Naive thymus-derived CD4-positive, alpha-beta T cell (primary cell): ENCODE measurements at regions not wholly inside any gene's neighbourhood (a gene's known extent, or its start where the extent isn't known, plus 50 kb on each side); places are given as distances from the start of the nearest gene placed in this dataset.

Experiments
- ATAC-seq: fragments of 150-1000 bp; cut with Tn5 transposase; 2 replicates; pipeline ENCODE4 v1.10.0; 2021; ENCODE audit warnings: mild to moderate bottlenecking, moderate library complexity
- CTCF ChIA-PET: fragments of 350-600 bp; sonication (Branson Sonifier 250); formaldehyde crosslinking; loops from one replicate; lab custom pipeline; 2021; ENCODE audit warnings: antibody characterized with exemption; lab: Charles Lee
- POLR2A ChIA-PET: fragments of 350-600 bp; sonication (Branson Sonifier 250); formaldehyde crosslinking; loops from one replicate; lab custom pipeline; 2021; ENCODE audit warnings: antibody characterized with exemption, inconsistent platforms; lab: Charles Lee
- DNase-seq, 9 donors: peaks; one replicate each; pipeline versions ENCODE4 v3.0.0 to v3.0.0-alpha.2; 2020 to 2022; ENCODE audit warnings: mixed read lengths in 1 of 9
- H3K27ac ChIP-seq: one replicate; pipeline ENCODE4 v1.7.0; 2013; ENCODE audit warnings: mild to moderate bottlenecking, low read depth, low read length, moderate library complexity
- H3K27me3 ChIP-seq, 2 donors: one replicate each; pipeline ENCODE4 v1.7.0; 2013; ENCODE audit warnings: low read length in 2 of 2, mild to moderate bottlenecking in 2 of 2, moderate library complexity in 2 of 2; ENCODE audit not compliant: control insufficient read depth in 2 of 2, insufficient read depth in 2 of 2
- H3K36me3 ChIP-seq, 3 experiments: 1 replicate in 2 of 3; 2 replicates in 1 of 3; pipeline ENCODE4 v1.7.0; 2013; ENCODE audit warnings: low read length in 3 of 3, mild to moderate bottlenecking in 3 of 3, moderate library complexity in 1 of 3; ENCODE audit not compliant: insufficient read depth in 3 of 3, control insufficient read depth in 2 of 3
- H3K4me1 ChIP-seq, 2 donors: one replicate each; pipeline ENCODE4 v1.7.0; 2013; ENCODE audit warnings: low read length in 2 of 2, mild to moderate bottlenecking in 2 of 2, moderate library complexity in 1 of 2; ENCODE audit not compliant: control insufficient read depth in 2 of 2, insufficient read depth in 2 of 2
- H3K4me3 ChIP-seq: 2 replicates; pipeline ENCODE4 v1.7.0; 2013; ENCODE audit warnings: mild to moderate bottlenecking, low read length
- H3K9me3 ChIP-seq, 3 experiments: 1 replicate in 2 of 3; 2 replicates in 1 of 3; pipeline ENCODE4 v1.7.0; 2013; ENCODE audit warnings: low read length in 3 of 3; ENCODE audit not compliant: control insufficient read depth in 2 of 3
- H3K27ac Mint-ChIP-seq, 9 donors: one replicate each; pipeline ENCODE4 v1.8.0; 2020 to 2022; ENCODE audit warnings: mixed read lengths in 9 of 9, mild to moderate bottlenecking in 8 of 9, moderate library complexity in 5 of 9, inconsistent platforms in 2 of 9
- H3K27me3 Mint-ChIP-seq, 5 donors: one replicate each; pipeline ENCODE4 v1.8.0; 2021 to 2022; ENCODE audit warnings: mixed read lengths in 5 of 5, mild to moderate bottlenecking in 1 of 5
- H3K36me3 Mint-ChIP-seq, 5 donors: one replicate each; pipeline ENCODE4 v1.8.0; 2020 to 2022; ENCODE audit warnings: mixed read lengths in 5 of 5, mild to moderate bottlenecking in 3 of 5, inconsistent platforms in 1 of 5
- H3K4me1 Mint-ChIP-seq, 7 donors: one replicate each; pipeline ENCODE4 v1.8.0; 2020 to 2022; ENCODE audit warnings: mixed read lengths in 7 of 7, mild to moderate bottlenecking in 3 of 7, inconsistent platforms in 1 of 7
- H3K4me3 Mint-ChIP-seq, 10 donors: one replicate each; pipeline ENCODE4 v1.8.0; 2020 to 2022; ENCODE audit warnings: mild to moderate bottlenecking in 10 of 10, mixed read lengths in 10 of 10, moderate library complexity in 6 of 10, inconsistent platforms in 2 of 10
- H3K9me3 Mint-ChIP-seq, 11 donors: one replicate each; pipeline ENCODE4 v1.8.0; 2020 to 2022; ENCODE audit warnings: mixed read lengths in 11 of 11, mild to moderate bottlenecking in 4 of 11, inconsistent platforms in 1 of 11, moderate library complexity in 1 of 11
- intact Hi-C, 2 donors: fragments of 100-400 bp; cut with micrococcal nuclease; formaldehyde crosslinking; loops; one replicate each; pipeline ENCODE4 v1.15.1; 2023

- Mint-ChIP-seq H3K36me3 (no peaks in the 10 kb centered on the region), H3K9me3 (peaks cover 0 to under 1% (median 0%) of the 10 kb centered on the region in 11 donors), H3K27ac (no peak overlapping the region), H3K4me3 (no peak overlapping the region), H3K4me1 (no peaks in the 10 kb centered on the region), H3K27me3 (peaks cover 0 to 5% (median 0%) of the 10 kb centered on the region in 5 donors)
- DNase-seq (no peak), ATAC-seq (no peak)
- Histone ChIP-seq H3K27ac (no peak overlapping the region), H3K4me1 (no peaks in the 10 kb centered on the region), H3K36me3 (no peaks in the 10 kb centered on the region), H3K9me3 (no peaks in the 10 kb centered on the region), H3K4me3 (no peak overlapping the region), H3K27me3 (no peaks in the 10 kb centered on the region)
- ChIA-PET POLR2A (no interaction called here), CTCF (no interaction called here)
- intact Hi-C loops: no loop called here
Measured at GRCh38 chr6:104229057-104229456, 630.7 kb downstream of the HACE1 start.

DNA sequence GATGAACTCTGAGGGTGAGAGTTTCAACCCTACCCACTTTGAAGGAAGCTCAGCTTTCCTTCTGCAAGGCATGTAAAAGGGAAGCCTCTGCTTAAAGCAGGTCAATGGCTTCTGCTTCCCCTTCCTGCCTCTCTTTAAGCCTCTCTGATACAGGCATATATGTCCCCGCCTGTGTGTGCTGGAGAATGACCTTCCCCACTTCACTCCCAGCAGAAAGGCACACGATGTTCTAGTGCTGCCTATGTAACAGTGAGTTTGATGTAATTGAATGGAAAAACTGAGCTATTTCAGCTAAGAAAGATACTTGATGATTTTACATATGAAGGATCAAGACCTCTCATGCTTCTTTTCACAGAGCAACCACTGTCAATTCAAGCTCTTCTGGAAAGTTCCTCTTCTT lies 632.2 kb downstream of the HACE1 start:
- H3K4me1 Mint-ChIP-seq: no peaks in the 10 kb centered on the region
- H3K27me3 Mint-ChIP-seq: peaks cover 0 to 5% (median 0%) of the 10 kb centered on the region in 5 donors
- H3K36me3 Mint-ChIP-seq: no peaks in the 10 kb centered on the region
- Histone ChIP-seq H3K36me3 (no peaks in the 10 kb centered on the region), H3K4me3 (no peak overlapping the region), H3K9me3 (no peaks in the 10 kb centered on the region), H3K27ac (no peak overlapping the region), H3K4me1 (no peaks in the 10 kb centered on the region), H3K27me3 (no peaks in the 10 kb centered on the region)
- ChIA-PET POLR2A (no interaction called here), CTCF (no interaction called here)
- H3K9me3 Mint-ChIP-seq: peaks cover 0 to 1% (median 0%) of the 10 kb centered on the region in 11 donors
- H3K4me3 Mint-ChIP-seq: no peak overlapping the region
- DNase-seq: no peak
- H3K27ac Mint-ChIP-seq: no peak overlapping the region
- intact Hi-C loops: no loop called here
- ATAC-seq: no peak

DNA sequence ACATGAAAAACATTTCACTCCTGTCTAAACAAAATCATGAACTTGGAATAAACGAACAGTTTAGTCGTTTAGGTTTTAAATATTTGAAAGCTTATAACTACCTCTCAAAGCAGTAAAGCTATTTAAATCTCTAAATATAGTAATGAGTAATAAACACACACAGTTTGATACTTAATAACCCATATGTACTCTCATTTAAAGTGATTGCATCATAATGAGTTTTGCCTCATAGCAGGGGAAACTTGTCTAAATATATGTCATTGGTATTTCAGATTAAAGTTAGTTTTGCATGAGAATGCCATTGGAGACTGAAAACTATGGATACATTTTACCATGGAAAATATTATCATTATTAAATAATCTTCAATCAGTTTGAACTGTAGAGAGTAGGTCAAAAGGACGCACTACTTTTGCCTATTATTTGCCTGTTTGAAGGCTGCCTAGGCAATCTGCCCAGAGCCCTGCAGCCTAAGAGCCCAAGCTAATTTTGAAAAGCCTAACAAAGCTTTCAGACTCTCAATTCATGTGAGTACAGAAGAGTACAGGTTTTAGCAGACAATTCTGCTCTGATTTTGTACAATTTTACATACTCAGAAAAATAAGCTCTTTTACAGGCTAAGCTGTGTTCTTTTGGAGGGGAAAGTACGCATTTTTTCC lies 632.8 kb downstream of the HACE1 start:
- ATAC-seq: no peak
- H3K9me3 ChIP-seq: no peaks in the 10 kb centered on the region
- POLR2A ChIA-PET: no interaction called here
- Mint-ChIP-seq H3K36me3 (no peaks in the 10 kb centered on the region), H3K27me3 (peaks cover 0 to 5% (median 0%) of the 10 kb centered on the region in 5 donors), H3K4me3 (no peak overlapping the region), H3K4me1 (no peaks in the 10 kb centered on the region), H3K9me3 (peaks cover 0 to 1% (median 0%) of the 10 kb centered on the region in 11 donors), H3K27ac (no peak overlapping the region)
- H3K4me3 ChIP-seq: no peak overlapping the region
- no peaks in the 10 kb centered on the region for H3K36me3 ChIP-seq
- no peaks in the 10 kb centered on the region for H3K4me1 ChIP-seq
- CTCF ChIA-PET: no interaction called here
- intact Hi-C loops: no loop called here
- no peaks in the 10 kb centered on the region for H3K27me3 ChIP-seq
- DNase-seq: no peak
- H3K27ac ChIP-seq: no peak overlapping the region

DNA sequence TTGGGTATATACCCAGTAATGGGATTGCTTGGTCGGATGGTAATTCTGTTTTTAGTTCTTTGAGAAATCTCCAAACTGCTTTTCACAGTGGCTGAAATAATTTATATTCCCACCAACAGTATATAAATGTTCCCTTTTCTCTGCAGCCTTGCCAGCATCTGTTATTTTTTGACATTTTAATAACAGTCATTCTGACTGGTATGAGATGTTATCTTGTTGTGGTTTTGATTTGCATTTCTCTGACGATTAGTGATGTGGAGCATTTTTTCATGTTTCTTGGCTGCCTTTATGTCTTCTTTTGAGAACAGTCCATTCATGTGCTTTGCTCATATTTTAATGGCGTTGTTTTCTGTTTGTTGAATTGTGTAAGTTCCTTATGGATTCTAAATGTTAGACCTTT lies 641.6 kb downstream of the HACE1 start:
- Mint-ChIP-seq H3K27ac (no peak overlapping the region), H3K4me3 (no peak overlapping the region), H3K27me3 (peaks cover 0 to 3% (median 0%) of the 10 kb centered on the region in 5 donors), H3K4me1 (no peaks in the 10 kb centered on the region), H3K36me3 (no peaks in the 10 kb centered on the region), H3K9me3 (peaks cover 0 to 3% (median 0%) of the 10 kb centered on the region in 11 donors)
- H3K4me1 ChIP-seq: no peaks in the 10 kb centered on the region
- ATAC-seq (no peak), DNase-seq (no peak)
- no peaks in the 10 kb centered on the region for H3K36me3 ChIP-seq
- no peaks in the 10 kb centered on the region for H3K9me3 ChIP-seq
- H3K27ac ChIP-seq: no peak overlapping the region
- H3K27me3 ChIP-seq: no peaks in the 10 kb centered on the region
- H3K4me3 ChIP-seq: no peak overlapping the region
- POLR2A ChIA-PET: no interaction called here
- CTCF ChIA-PET: no interaction called here
- intact Hi-C loops: loop anchor here in 1 of 2 donors (10.0 kb wide), 1 partner anchor 763 kb away; no protein-coding TSS in a partner anchor

DNA sequence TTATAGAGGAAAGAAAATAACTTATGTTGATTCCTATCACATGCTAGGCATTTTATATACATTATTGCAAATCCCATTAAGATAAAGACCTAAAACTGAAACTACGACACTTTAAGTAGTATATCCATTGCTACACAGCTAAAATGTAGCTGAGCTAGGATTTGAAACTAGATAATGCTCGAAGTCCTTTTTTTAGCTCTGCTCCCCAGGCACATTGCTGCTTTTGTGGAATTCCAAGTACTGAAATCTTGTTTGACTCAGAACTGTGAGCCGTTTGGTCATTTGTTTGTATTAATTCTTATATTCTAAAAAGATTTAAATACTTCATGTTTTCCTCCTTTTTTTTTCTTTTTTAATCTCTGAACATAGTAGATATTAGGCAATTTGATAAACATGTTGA lies 644.8 kb downstream of the HACE1 start:
- Histone ChIP-seq H3K4me3 (no peak overlapping the region), H3K27me3 (no peaks in the 10 kb centered on the region), H3K9me3 (no peaks in the 10 kb centered on the region), H3K36me3 (no peaks in the 10 kb centered on the region), H3K4me1 (no peaks in the 10 kb centered on the region), H3K27ac (no peak overlapping the region)
- Mint-ChIP-seq H3K36me3 (no peaks in the 10 kb centered on the region), H3K27ac (no peak overlapping the region), H3K9me3 (peaks cover 0 to 4% (median 1%) of the 10 kb centered on the region in 11 donors), H3K4me3 (no peak overlapping the region), H3K4me1 (no peaks in the 10 kb centered on the region), H3K27me3 (peaks cover 0 to 3% (median 0%) of the 10 kb centered on the region in 5 donors)
- POLR2A ChIA-PET: no interaction called here
- intact Hi-C loops: loop anchor here in 1 of 2 donors (10.0 kb wide), 1 partner anchor 760 kb away; no protein-coding TSS in a partner anchor
- ATAC-seq (no peak), DNase-seq (no peak)
- CTCF ChIA-PET: no interaction called here

- no peaks in the 10 kb centered on the region for H3K4me1 Mint-ChIP-seq
- Histone ChIP-seq H3K36me3 (no peaks in the 10 kb centered on the region), H3K4me3 (no peak overlapping the region), H3K9me3 (no peaks in the 10 kb centered on the region), H3K27ac (no peak overlapping the region), H3K27me3 (no peaks in the 10 kb centered on the region), H3K4me1 (no peaks in the 10 kb centered on the region)
- ChIA-PET POLR2A (no interaction called here), CTCF (no interaction called here)
- H3K27ac Mint-ChIP-seq: no peak overlapping the region
- H3K27me3 Mint-ChIP-seq: no peaks in the 10 kb centered on the region
- peaks cover 0 to 7% (median 1%) of the 10 kb centered on the region in 11 donors for H3K9me3 Mint-ChIP-seq
- H3K4me3 Mint-ChIP-seq: no peak overlapping the region
- no peaks in the 10 kb centered on the region for H3K36me3 Mint-ChIP-seq
- DNase-seq (no peak), ATAC-seq (no peak)
- intact Hi-C loops: loop anchor here in 1 of 2 donors (10.0 kb wide), 1 partner anchor 758 kb away; no protein-coding TSS in a partner anchor
Measured at GRCh38 chr6:104212977-104213668, 646.6 kb downstream of the HACE1 start.
